DOHH2 (cell line): ENCODE measurements at regions not wholly inside any gene's neighbourhood (a gene's known extent, or its start where the extent isn't known, plus 50 kb on each side); places are given as distances from the start of the nearest gene placed in this dataset.

Source experiments
- H3F3A ChIP-seq: fragments of 200-600 bp; sonication (generic), shearing (Covaris generic); 2 replicates; pipeline ENCODE4 v1.6.0; 2016; ENCODE audit warnings: antibody characterized with exemption, mild to moderate bottlenecking; ENCODE audit not compliant: control insufficient read depth, insufficient read depth
- H3K27ac ChIP-seq: fragments of 200-600 bp; sonication (generic); 2 replicates; pipeline ENCODE4 v1.5.1; 2014; ENCODE audit warnings: low read depth, mild to moderate bottlenecking, low read length, moderate library complexity
- H3K27me3 ChIP-seq: fragments of 200-600 bp; sonication (generic); 2 replicates; pipeline ENCODE4 v1.6.1; 2014; ENCODE audit warnings: mild to moderate bottlenecking, low read length, mixed read lengths; ENCODE audit not compliant: control insufficient read depth
- H3K36me3 ChIP-seq: fragments of 200-600 bp; sonication (generic); 2 replicates; pipeline ENCODE4 v1.6.1; 2014; ENCODE audit warnings: mild to moderate bottlenecking, low read length, moderate library complexity, mixed read lengths; ENCODE audit not compliant: control insufficient read depth
- H3K4me1 ChIP-seq: fragments of 200-600 bp; sonication (generic); 2 replicates; pipeline ENCODE4 v1.6.1; 2014; ENCODE audit warnings: mild to moderate bottlenecking, low read length, mixed read lengths; ENCODE audit not compliant: control insufficient read depth
- H3K4me2 ChIP-seq: fragments of 200-600 bp; sonication (generic); 2 replicates; pipeline ENCODE4 v1.6.0; 2014; ENCODE audit warnings: mild to moderate bottlenecking, low read length, moderate library complexity
- H3K4me3 ChIP-seq: fragments of 200-600 bp; sonication (generic); 2 replicates; pipeline ENCODE4 v1.5.1; 2014; ENCODE audit warnings: mild to moderate bottlenecking, low read length, mixed read lengths
- H3K79me2 ChIP-seq: fragments of 200-600 bp; sonication (generic); 2 replicates; pipeline ENCODE4 v1.6.1; 2014; ENCODE audit warnings: mild to moderate bottlenecking, low read length, mixed read lengths; ENCODE audit not compliant: control insufficient read depth
- H3K9me2 ChIP-seq: fragments of 200-600 bp; sonication (generic); replicated peaks from 2 replicates; pipeline ENCODE4 v1.6.1; 2014; ENCODE audit warnings: mild to moderate bottlenecking, low read length, mixed read lengths; ENCODE audit not compliant: control insufficient read depth
- H3K9me3 ChIP-seq: fragments of 200-600 bp; sonication (generic); 2 replicates; pipeline ENCODE4 v1.6.1; 2014; ENCODE audit warnings: antibody characterized with exemption, low read length, mixed read lengths; ENCODE audit not compliant: control insufficient read depth, insufficient read depth
- H4K20me1 ChIP-seq: fragments of 200-600 bp; sonication (generic); 2 replicates; pipeline ENCODE4 v1.6.0; 2014; ENCODE audit warnings: low read depth, mild to moderate bottlenecking, antibody characterized with exemption, low read length, moderate library complexity; ENCODE audit not compliant: control insufficient read depth, insufficient read depth
- CTCF ChIP-seq: fragments of 200-600 bp; sonication (generic); IDR thresholded peaks from one replicate; pipeline ENCODE4 v1.5.1; 2014; ENCODE audit warnings: antibody characterized with exemption, mild to moderate bottlenecking, low read depth, low read length; ENCODE audit not compliant: poor library complexity, severe bottlenecking
- EZH2phosphoT487 ChIP-seq: fragments of 200-600 bp; sonication (generic); IDR thresholded peaks from 2 replicates; pipeline ENCODE4 v1.6.1; 2017; ENCODE audit warnings: borderline replicate concordance, mild to moderate bottlenecking, antibody characterized with exemption, low read length, moderate library complexity, mixed read lengths

GRCh38 chr18:71505526-71505925 lies 1038.6 kb downstream of the CBLN2 start:
- Histone ChIP-seq H3K9me3 (no peaks in the 10 kb centered on the region), H3K36me3 (no peaks in the 10 kb centered on the region), H4K20me1 (no peaks in the 10 kb centered on the region), H3K9me2 (no peaks in the 10 kb centered on the region), H3K4me1 (no peaks in the 10 kb centered on the region), H3K27me3 (no peaks in the 10 kb centered on the region), H3K27ac (no peak overlapping the region), H3K4me2 (no peak overlapping the region), H3F3A (no peaks in the 10 kb centered on the region), H3K79me2 (no peaks in the 10 kb centered on the region), H3K4me3 (no peak overlapping the region)
- no peak for TF ChIP-seq EZH2phosphoT487
- TF ChIP-seq CTCF = no peak

- H3K79me2 ChIP-seq = no peaks in the 10 kb centered on the region
- H3K27me3 ChIP-seq = no peaks in the 10 kb centered on the region
- no peak overlapping the region for H3K27ac ChIP-seq
- H3K9me2 ChIP-seq = no peaks in the 10 kb centered on the region
- no peaks in the 10 kb centered on the region for H3K36me3 ChIP-seq
- H3K9me3 ChIP-seq = no peaks in the 10 kb centered on the region
- H3F3A ChIP-seq = no peaks in the 10 kb centered on the region
- no peaks in the 10 kb centered on the region for H3K4me1 ChIP-seq
- no peak for TF ChIP-seq CTCF
- TF ChIP-seq EZH2phosphoT487 = no peak
- no peak overlapping the region for H3K4me2 ChIP-seq
- no peaks in the 10 kb centered on the region for H4K20me1 ChIP-seq
- H3K4me3 ChIP-seq = no peak overlapping the region
Measured at GRCh38 chr18:71503222-71503621, 1040.9 kb downstream of the CBLN2 start.

- no peaks in the 10 kb centered on the region for H3K79me2 ChIP-seq
- no peaks in the 10 kb centered on the region for H3K9me2 ChIP-seq
- H4K20me1 ChIP-seq = no peaks in the 10 kb centered on the region
- H3K36me3 ChIP-seq = no peaks in the 10 kb centered on the region
- H3K27me3 ChIP-seq = no peaks in the 10 kb centered on the region
- no peak overlapping the region for H3K4me2 ChIP-seq
- no peak overlapping the region for H3K4me3 ChIP-seq
- H3F3A ChIP-seq = no peaks in the 10 kb centered on the region
- no peaks in the 10 kb centered on the region; the same call in 1 of the 2 replicates for H3K9me3 ChIP-seq
- no peak overlapping the region for H3K27ac ChIP-seq
- TF ChIP-seq EZH2phosphoT487 = no peak
- TF ChIP-seq CTCF = no peak
- H3K4me1 ChIP-seq = no peaks in the 10 kb centered on the region
Measured at GRCh38 chr18:71485611-71486010, 1058.5 kb downstream of the CBLN2 start.
